Mesodermal cell (in vitro differentiated cells): ENCODE measurements at regions not wholly inside any gene's neighbourhood (a gene's known extent, or its start where the extent isn't known, plus 50 kb on each side); places are given as distances from the start of the nearest gene placed in this dataset.

Experiments used
- H3K27ac ChIP-seq: 2 replicates; pipeline ENCODE4 v1.7.0; 2013; ENCODE audit warnings: mild to moderate bottlenecking, low read depth, low read length, moderate library complexity; ENCODE audit not compliant: severe bottlenecking
- H3K36me3 ChIP-seq: 2 replicates; pipeline ENCODE4 v1.7.1; 2013; ENCODE audit warnings: mild to moderate bottlenecking, low read length, moderate library complexity; ENCODE audit not compliant: control insufficient read depth, insufficient read depth
- H3K4me1 ChIP-seq: one replicate; pipeline ENCODE4 v1.7.1; 2013; ENCODE audit warnings: mild to moderate bottlenecking, low read length; ENCODE audit not compliant: insufficient read depth, control insufficient read depth, poor library complexity, severe bottlenecking
- H3K4me3 ChIP-seq: 2 replicates; pipeline ENCODE4 v1.7.0; 2013; ENCODE audit warnings: low read length, control low read depth, mild to moderate bottlenecking; ENCODE audit not compliant: insufficient read depth, poor library complexity, severe bottlenecking; ENCODE audit errors: extremely low read depth
- H3K9me3 ChIP-seq: 2 replicates; pipeline ENCODE4 v1.7.1; 2013; ENCODE audit warnings: mild to moderate bottlenecking, low read length, moderate library complexity; ENCODE audit not compliant: control insufficient read depth
- WGBS, 2 experiments: methylation state at CpG; one replicate each; pipeline ENCODE4 v1.1.5; 2013; ENCODE audit warnings: missing lambda C conversion rate in 2 of 2; ENCODE audit not compliant: insufficient coverage in 2 of 2; 5-methylcytosine and 5-hydroxymethylcytosine counted together

GRCh38 chr13:103174966-103175365 is 108.7 kb upstream of the SLC10A2 start:
- H3K4me1 ChIP-seq, result no peaks in the 10 kb centered on the region
- 86 to 100% methylated on average over 2 of the region's 6 CpGs for WGBS, 2 experiments
- H3K36me3 ChIP-seq, result no peaks in the 10 kb centered on the region
- H3K9me3 ChIP-seq, result no peaks in the 10 kb centered on the region
- no peak overlapping the region for H3K4me3 ChIP-seq
- no peak overlapping the region for H3K27ac ChIP-seq

- no peaks in the 10 kb centered on the region for H3K4me1 ChIP-seq
- H3K4me3 ChIP-seq, result no peak overlapping the region
- 92 to 97% methylated on average over 7 to 8 of the region's 16 CpGs for WGBS, 2 experiments
- H3K9me3 ChIP-seq, result no peaks in the 10 kb centered on the region
- no peak overlapping the region for H3K27ac ChIP-seq
- no peaks in the 10 kb centered on the region for H3K36me3 ChIP-seq
Measured at GRCh38 chr13:103168901-103169508, 102.8 kb upstream of the SLC10A2 start.

GRCh38 chr13:103164251-103164650 is 98.0 kb upstream of the SLC10A2 start:
- no peaks in the 10 kb centered on the region for H3K9me3 ChIP-seq
- no peak overlapping the region for H3K4me3 ChIP-seq
- no peaks in the 10 kb centered on the region for H3K4me1 ChIP-seq
- no peak overlapping the region for H3K27ac ChIP-seq
- no peaks in the 10 kb centered on the region for H3K36me3 ChIP-seq
- no CpG with 5 or more reads among the region's 1 CpG for WGBS, 2 experiments

- 82 to 96% methylated on average over 3 of the region's 3 CpGs for WGBS, 2 experiments
- Histone ChIP-seq H3K9me3 (no peaks in the 10 kb centered on the region), H3K27ac (no peak overlapping the region), H3K4me1 (no peaks in the 10 kb centered on the region), H3K4me3 (no peak overlapping the region), H3K36me3 (no peaks in the 10 kb centered on the region)
Measured at GRCh38 chr13:103161476-103161875, 95.3 kb upstream of the SLC10A2 start.

GRCh38 chr13:103157434-103158145 is 91.4 kb upstream of the SLC10A2 start:
- no peaks in the 10 kb centered on the region for H3K4me1 ChIP-seq
- H3K36me3 ChIP-seq, result no peaks in the 10 kb centered on the region
- H3K9me3 ChIP-seq, result no peaks in the 10 kb centered on the region
- no peak overlapping the region for H3K4me3 ChIP-seq
- H3K27ac ChIP-seq, result no peak overlapping the region
- WGBS, 2 experiments, result 80% methylated on average over 1 of the region's 2 CpGs

- Histone ChIP-seq H3K4me3 (no peak overlapping the region), H3K36me3 (no peaks in the 10 kb centered on the region), H3K9me3 (no peaks in the 10 kb centered on the region), H3K4me1 (no peaks in the 10 kb centered on the region), H3K27ac (no peak overlapping the region)
- 100% methylated on average over 2 of the region's 3 CpGs for WGBS, 2 experiments
Measured at GRCh38 chr13:103157016-103157415, 90.8 kb upstream of the SLC10A2 start.

GRCh38 chr13:103156346-103156998 is 90.3 kb upstream of the SLC10A2 start:
- no peak overlapping the region for H3K27ac ChIP-seq
- no peaks in the 10 kb centered on the region for H3K4me1 ChIP-seq
- H3K36me3 ChIP-seq, result no peaks in the 10 kb centered on the region
- 82 to 90% methylated on average over 2 of the region's 6 CpGs for WGBS, 2 experiments
- no peaks in the 10 kb centered on the region for H3K9me3 ChIP-seq
- no peak overlapping the region for H3K4me3 ChIP-seq

GRCh38 chr13:103153466-103153865 is 87.2 kb upstream of the SLC10A2 start:
- no peaks in the 10 kb centered on the region for H3K4me1 ChIP-seq
- H3K27ac ChIP-seq, result no peak overlapping the region
- no peak overlapping the region for H3K4me3 ChIP-seq
- H3K36me3 ChIP-seq, result no peaks in the 10 kb centered on the region
- no peaks in the 10 kb centered on the region for H3K9me3 ChIP-seq
- 60% methylated on average over 1 of the region's 2 CpGs; no CpG with 5 or more reads in 1 of the 2 experiments for WGBS, 2 experiments

- Histone ChIP-seq H3K27ac (no peak overlapping the region), H3K36me3 (no peaks in the 10 kb centered on the region), H3K4me3 (no peak overlapping the region), H3K9me3 (no peaks in the 10 kb centered on the region), H3K4me1 (no peaks in the 10 kb centered on the region)
- 89 to 93% methylated on average over 3 of the region's 9 CpGs for WGBS, 2 experiments
Measured at GRCh38 chr13:103147961-103148360, 81.7 kb upstream of the SLC10A2 start.

- H3K4me3 ChIP-seq, result no peak overlapping the region
- no peak overlapping the region for H3K27ac ChIP-seq
- WGBS, 2 experiments, result no CpG with 5 or more reads among the region's 1 CpG
- H3K4me1 ChIP-seq, result no peaks in the 10 kb centered on the region
- no peaks in the 10 kb centered on the region for H3K9me3 ChIP-seq
- no peaks in the 10 kb centered on the region for H3K36me3 ChIP-seq
Measured at GRCh38 chr13:103145442-103145841, 79.2 kb upstream of the SLC10A2 start.

- H3K4me3 ChIP-seq, result no peak overlapping the region
- no peaks in the 10 kb centered on the region for H3K9me3 ChIP-seq
- no peaks in the 10 kb centered on the region for H3K36me3 ChIP-seq
- no peaks in the 10 kb centered on the region for H3K4me1 ChIP-seq
- H3K27ac ChIP-seq, result no peak overlapping the region
Measured at GRCh38 chr13:103143432-103143831, 77.2 kb upstream of the SLC10A2 start.
